ENCODE measurements at regions not wholly inside any gene's neighbourhood (a gene's known extent, or its start where the extent isn't known, plus 50 kb on each side); places are given as distances from the start of the nearest gene placed in this dataset.

- H3K27me3 ChIP-seq (ENCODE audit: control insufficient read depth, insufficient read depth, low read length), result no peaks in the 10 kb centered on the region
- H3K4me3 ChIP-seq (ENCODE audit: low read length), result no peak overlapping the region
- no peaks in the 10 kb centered on the region for H3K36me3 ChIP-seq (ENCODE audit: control insufficient read depth, insufficient read depth, low read length)
- no peaks in the 10 kb centered on the region for H3K4me1 ChIP-seq (ENCODE audit: control insufficient read depth, insufficient read depth, low read length)
- no peaks in the 10 kb centered on the region for H3K9me3 ChIP-seq (ENCODE audit: control insufficient read depth, insufficient read depth, low read length)
- H3K27ac ChIP-seq (ENCODE audit: low read length), result no peak overlapping the region
- no peak for DNase-seq (ENCODE audit: low read depth, low spot score)
Measured at GRCh38 chr6:149197482-149197881, 120.0 kb upstream of the TAB2 start.

- no peak overlapping the region for H3K4me3 ChIP-seq (ENCODE audit: low read length)
- no peaks in the 10 kb centered on the region for H3K36me3 ChIP-seq (ENCODE audit: control insufficient read depth, insufficient read depth, low read length)
- H3K27me3 ChIP-seq (ENCODE audit: control insufficient read depth, insufficient read depth, low read length), result no peaks in the 10 kb centered on the region
- no peaks in the 10 kb centered on the region for H3K9me3 ChIP-seq (ENCODE audit: control insufficient read depth, insufficient read depth, low read length)
- H3K27ac ChIP-seq (ENCODE audit: low read length), result no peak overlapping the region
- no peak for DNase-seq (ENCODE audit: low read depth, low spot score)
- H3K4me1 ChIP-seq (ENCODE audit: control insufficient read depth, insufficient read depth, low read length), result no peaks in the 10 kb centered on the region
- no CpG with 5 or more reads among the region's 3 CpGs for WGBS (ENCODE audit: insufficient coverage, insufficient read length)
Measured at GRCh38 chr6:149198265-149198664, 119.2 kb upstream of the TAB2 start.

- H3K4me1 ChIP-seq (ENCODE audit: control insufficient read depth, insufficient read depth, low read length), result no peaks in the 10 kb centered on the region
- no peaks in the 10 kb centered on the region for H3K36me3 ChIP-seq (ENCODE audit: control insufficient read depth, insufficient read depth, low read length)
- no peaks in the 10 kb centered on the region for H3K27me3 ChIP-seq (ENCODE audit: control insufficient read depth, insufficient read depth, low read length)
- H3K4me3 ChIP-seq (ENCODE audit: low read length), result no peak overlapping the region
- WGBS (ENCODE audit: insufficient coverage, insufficient read length), result no CpG with 5 or more reads among the region's 1 CpG
- H3K27ac ChIP-seq (ENCODE audit: low read length), result no peak overlapping the region
- DNase-seq (ENCODE audit: low read depth, low spot score), result no peak
- no peaks in the 10 kb centered on the region for H3K9me3 ChIP-seq (ENCODE audit: control insufficient read depth, insufficient read depth, low read length)
Measured at GRCh38 chr6:149200282-149200945, 117.1 kb upstream of the TAB2 start.

GRCh38 chr6:149201068-149201655 lies 116.3 kb upstream of the TAB2 start:
- H3K4me3 ChIP-seq (ENCODE audit: low read length), result no peak overlapping the region
- no peak for DNase-seq (ENCODE audit: low read depth, low spot score)
- no peaks in the 10 kb centered on the region for H3K9me3 ChIP-seq (ENCODE audit: control insufficient read depth, insufficient read depth, low read length)
- H3K36me3 ChIP-seq (ENCODE audit: control insufficient read depth, insufficient read depth, low read length), result no peaks in the 10 kb centered on the region
- H3K27ac ChIP-seq (ENCODE audit: low read length), result no peak overlapping the region
- no CpG with 5 or more reads among the region's 7 CpGs for WGBS (ENCODE audit: insufficient coverage, insufficient read length)
- no peaks in the 10 kb centered on the region for H3K4me1 ChIP-seq (ENCODE audit: control insufficient read depth, insufficient read depth, low read length)
- no peaks in the 10 kb centered on the region for H3K27me3 ChIP-seq (ENCODE audit: control insufficient read depth, insufficient read depth, low read length)

GRCh38 chr6:149202100-149202499 lies 115.4 kb upstream of the TAB2 start:
- WGBS (ENCODE audit: insufficient coverage, insufficient read length), result no CpG with 5 or more reads among the region's 4 CpGs
- H3K36me3 ChIP-seq (ENCODE audit: control insufficient read depth, insufficient read depth, low read length), result no peaks in the 10 kb centered on the region
- H3K4me1 ChIP-seq (ENCODE audit: control insufficient read depth, insufficient read depth, low read length), result no peaks in the 10 kb centered on the region
- H3K27ac ChIP-seq (ENCODE audit: low read length), result no peak overlapping the region
- no peak overlapping the region for H3K4me3 ChIP-seq (ENCODE audit: low read length)
- no peaks in the 10 kb centered on the region for H3K9me3 ChIP-seq (ENCODE audit: control insufficient read depth, insufficient read depth, low read length)
- H3K27me3 ChIP-seq (ENCODE audit: control insufficient read depth, insufficient read depth, low read length), result no peaks in the 10 kb centered on the region
- no peak for DNase-seq (ENCODE audit: low read depth, low spot score)

GRCh38 chr6:149202952-149203351 lies 114.6 kb upstream of the TAB2 start:
- Histone ChIP-seq H3K36me3 (ENCODE audit: control insufficient read depth, insufficient read depth, low read length) (no peaks in the 10 kb centered on the region), H3K4me3 (ENCODE audit: low read length) (no peak overlapping the region), H3K4me1 (ENCODE audit: control insufficient read depth, insufficient read depth, low read length) (no peaks in the 10 kb centered on the region), H3K9me3 (ENCODE audit: control insufficient read depth, insufficient read depth, low read length) (no peaks in the 10 kb centered on the region), H3K27me3 (ENCODE audit: control insufficient read depth, insufficient read depth, low read length) (no peaks in the 10 kb centered on the region), H3K27ac (ENCODE audit: low read length) (no peak overlapping the region)
- no CpG with 5 or more reads among the region's 3 CpGs for WGBS (ENCODE audit: insufficient coverage, insufficient read length)
- no peak for DNase-seq (ENCODE audit: low read depth, low spot score)

GRCh38 chr6:149203509-149203908 lies 114.0 kb upstream of the TAB2 start:
- no peaks in the 10 kb centered on the region for H3K9me3 ChIP-seq (ENCODE audit: control insufficient read depth, insufficient read depth, low read length)
- no peak for DNase-seq (ENCODE audit: low read depth, low spot score)
- no peaks in the 10 kb centered on the region for H3K4me1 ChIP-seq (ENCODE audit: control insufficient read depth, insufficient read depth, low read length)
- no peaks in the 10 kb centered on the region for H3K36me3 ChIP-seq (ENCODE audit: control insufficient read depth, insufficient read depth, low read length)
- no peak overlapping the region for H3K27ac ChIP-seq (ENCODE audit: low read length)
- no peak overlapping the region for H3K4me3 ChIP-seq (ENCODE audit: low read length)
- no CpG with 5 or more reads among the region's 4 CpGs for WGBS (ENCODE audit: insufficient coverage, insufficient read length)
- H3K27me3 ChIP-seq (ENCODE audit: control insufficient read depth, insufficient read depth, low read length), result no peaks in the 10 kb centered on the region

- Histone ChIP-seq H3K9me3 (ENCODE audit: control insufficient read depth, insufficient read depth, low read length) (no peaks in the 10 kb centered on the region), H3K4me1 (ENCODE audit: control insufficient read depth, insufficient read depth, low read length) (no peaks in the 10 kb centered on the region; the same call in 1 of the 2 replicates), H3K27ac (ENCODE audit: low read length) (no peak overlapping the region), H3K36me3 (ENCODE audit: control insufficient read depth, insufficient read depth, low read length) (no peaks in the 10 kb centered on the region), H3K27me3 (ENCODE audit: control insufficient read depth, insufficient read depth, low read length) (no peaks in the 10 kb centered on the region), H3K4me3 (ENCODE audit: low read length) (no peak overlapping the region)
- WGBS (ENCODE audit: insufficient coverage, insufficient read length), result no CpG with 5 or more reads among the region's 4 CpGs
- no peak for DNase-seq (ENCODE audit: low read depth, low spot score)
Measured at GRCh38 chr6:149208134-149208601, 109.3 kb upstream of the TAB2 start.

- Histone ChIP-seq H3K27me3 (ENCODE audit: control insufficient read depth, insufficient read depth, low read length) (no peaks in the 10 kb centered on the region), H3K9me3 (ENCODE audit: control insufficient read depth, insufficient read depth, low read length) (no peaks in the 10 kb centered on the region), H3K27ac (ENCODE audit: low read length) (no peak overlapping the region), H3K4me3 (ENCODE audit: low read length) (no peak overlapping the region), H3K36me3 (ENCODE audit: control insufficient read depth, insufficient read depth, low read length) (no peaks in the 10 kb centered on the region), H3K4me1 (ENCODE audit: control insufficient read depth, insufficient read depth, low read length) (no peaks in the 10 kb centered on the region; the same call in 1 of the 2 replicates)
- WGBS (ENCODE audit: insufficient coverage, insufficient read length), result no CpG with 5 or more reads among the region's 2 CpGs
- no peak for DNase-seq (ENCODE audit: low read depth, low spot score)
Measured at GRCh38 chr6:149209871-149210775, 107.4 kb upstream of the TAB2 start.

- no CpG with 5 or more reads among the region's 6 CpGs for WGBS (ENCODE audit: insufficient coverage, insufficient read length)
- no peaks in the 10 kb centered on the region; the same call in 1 of the 2 replicates for H3K4me1 ChIP-seq (ENCODE audit: control insufficient read depth, insufficient read depth, low read length)
- no peaks in the 10 kb centered on the region for H3K9me3 ChIP-seq (ENCODE audit: control insufficient read depth, insufficient read depth, low read length)
- no peak overlapping the region for H3K27ac ChIP-seq (ENCODE audit: low read length)
- no peak for DNase-seq (ENCODE audit: low read depth, low spot score)
- H3K27me3 ChIP-seq (ENCODE audit: control insufficient read depth, insufficient read depth, low read length), result no peaks in the 10 kb centered on the region
- H3K36me3 ChIP-seq (ENCODE audit: control insufficient read depth, insufficient read depth, low read length), result no peaks in the 10 kb centered on the region
- no peak overlapping the region for H3K4me3 ChIP-seq (ENCODE audit: low read length)
Measured at GRCh38 chr6:149211046-149211571, 106.4 kb upstream of the TAB2 start.
